ENCODE measurements at regions not wholly inside any gene's neighbourhood (a gene's known extent, or its start where the extent isn't known, plus 50 kb on each side); places are given as distances from the start of the nearest gene placed in this dataset.

DNA sequence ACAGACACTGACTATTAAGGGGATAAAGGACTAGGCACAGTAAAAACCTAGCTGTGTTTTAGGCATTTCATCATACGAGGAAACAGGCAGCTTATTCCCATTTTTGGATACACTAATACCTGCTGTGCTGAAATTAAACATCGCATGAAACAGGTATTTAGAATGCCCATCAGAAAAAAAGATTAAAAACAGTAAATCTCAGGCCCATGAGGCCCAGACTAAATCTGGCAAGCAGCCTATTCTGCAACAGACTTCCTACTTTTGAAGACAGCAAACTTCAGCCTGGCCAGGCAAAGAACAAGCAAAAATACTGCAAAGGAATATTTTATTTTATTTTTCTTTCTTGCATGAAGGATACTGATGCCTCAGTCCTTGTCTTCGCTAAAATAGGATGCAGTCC, 240.2 kb downstream of the LMO4 start:
- no peak for TF ChIP-seq EZH2 (IDR thresholded peaks at IDR 0.05; ENCODE audit: low read length, missing control alignments)
- no peak for DNase-seq (ENCODE audit: low read depth in 2 of 2)

GRCh38 chr1:87572008-87572407, 243.3 kb downstream of the LMO4 start:
- DNase-seq (ENCODE audit: low read depth in 2 of 2), result no peak
- Histone ChIP-seq H3K36me3 (ENCODE audit: control insufficient read depth, insufficient read depth, low read length) (no peaks in the 10 kb centered on the region), H3K9me3 (ENCODE audit: control insufficient read depth, insufficient read depth, low read depth, low read length) (no peaks in the 10 kb centered on the region), H3K4me2 (ENCODE audit: extremely low read depth, insufficient read depth, low read length) (no peak overlapping the region), H3K4me3 (replicated peaks in 1 of 4; ENCODE audit: control extremely low read depth in 1 of 4, insufficient read depth in 1 of 4, low read depth in 3 of 4, low read length in 4 of 4) (no peak overlapping the region), H4K20me1 (ENCODE audit: control insufficient read depth, extremely low read depth, insufficient read depth, low read length) (no peaks in the 10 kb centered on the region), H2AFZ (ENCODE audit: low read length) (no peak overlapping the region), H3K27me3 (ENCODE audit: control insufficient read depth, insufficient read depth, low read length) (no peaks in the 10 kb centered on the region), H3K27ac (ENCODE audit: insufficient read depth, low read length) (no peak overlapping the region), H3K9ac (ENCODE audit: insufficient read depth, low read length) (no peak overlapping the region), H3K79me2 (ENCODE audit: control insufficient read depth, insufficient read depth, low read length) (no peaks in the 10 kb centered on the region), H3K4me1 (ENCODE audit: control insufficient read depth, extremely low read depth, insufficient read depth, low read length) (no peaks in the 10 kb centered on the region)
- TF ChIP-seq CTCF (conservative IDR thresholded peaks at IDR 0.05 in 1 of 2, IDR thresholded peaks at IDR 0.05 in 1 of 2; ENCODE audit: low read depth in 1 of 2, low read length in 2 of 2) (no peak), EZH2 (IDR thresholded peaks at IDR 0.05; ENCODE audit: low read length, missing control alignments) (no peak)

More for the DNA sequence above, 240.2 kb downstream of the LMO4 start:
- H3K27ac ChIP-seq (ENCODE audit: insufficient read depth, low read length), result no peak overlapping the region
- no peak overlapping the region for H3K9ac ChIP-seq (ENCODE audit: insufficient read depth, low read length)
- H3K4me2 ChIP-seq (ENCODE audit: extremely low read depth, insufficient read depth, low read length), result no peak overlapping the region
- H2AFZ ChIP-seq (ENCODE audit: low read length), result no peak overlapping the region
- no peaks in the 10 kb centered on the region for H3K79me2 ChIP-seq (ENCODE audit: control insufficient read depth, insufficient read depth, low read length)
- no peaks in the 10 kb centered on the region for H3K27me3 ChIP-seq (ENCODE audit: control insufficient read depth, insufficient read depth, low read length)
- H4K20me1 ChIP-seq (ENCODE audit: control insufficient read depth, extremely low read depth, insufficient read depth, low read length), result no peaks in the 10 kb centered on the region
- H3K4me3 ChIP-seq (replicated peaks in 1 of 4; ENCODE audit: control extremely low read depth in 1 of 4, insufficient read depth in 1 of 4, low read depth in 3 of 4, low read length in 4 of 4), result no peak overlapping the region
- no peaks in the 10 kb centered on the region for H3K36me3 ChIP-seq (ENCODE audit: control insufficient read depth, insufficient read depth, low read length)
- no peaks in the 10 kb centered on the region for H3K9me3 ChIP-seq (ENCODE audit: control insufficient read depth, insufficient read depth, low read depth, low read length)
- H3K4me1 ChIP-seq (ENCODE audit: control insufficient read depth, extremely low read depth, insufficient read depth, low read length), result no peaks in the 10 kb centered on the region

GRCh38 chr1:87572891-87573290, 244.2 kb downstream of the LMO4 start:
- Histone ChIP-seq H3K9me3 (ENCODE audit: control insufficient read depth, insufficient read depth, low read depth, low read length) (no peaks in the 10 kb centered on the region), H2AFZ (ENCODE audit: low read length) (no peak overlapping the region), H3K27me3 (ENCODE audit: control insufficient read depth, insufficient read depth, low read length) (no peaks in the 10 kb centered on the region), H3K79me2 (ENCODE audit: control insufficient read depth, insufficient read depth, low read length) (no peaks in the 10 kb centered on the region), H3K4me3 (replicated peaks in 1 of 4; ENCODE audit: control extremely low read depth in 1 of 4, insufficient read depth in 1 of 4, low read depth in 3 of 4, low read length in 4 of 4) (no peak overlapping the region), H4K20me1 (ENCODE audit: control insufficient read depth, extremely low read depth, insufficient read depth, low read length) (no peaks in the 10 kb centered on the region), H3K36me3 (ENCODE audit: control insufficient read depth, insufficient read depth, low read length) (no peaks in the 10 kb centered on the region), H3K4me1 (ENCODE audit: control insufficient read depth, extremely low read depth, insufficient read depth, low read length) (no peaks in the 10 kb centered on the region), H3K27ac (ENCODE audit: insufficient read depth, low read length) (no peak overlapping the region), H3K9ac (ENCODE audit: insufficient read depth, low read length) (no peak overlapping the region), H3K4me2 (ENCODE audit: extremely low read depth, insufficient read depth, low read length) (no peak overlapping the region)
- DNase-seq (ENCODE audit: low read depth in 2 of 2), result no peak
- TF ChIP-seq CTCF (conservative IDR thresholded peaks at IDR 0.05 in 1 of 2, IDR thresholded peaks at IDR 0.05 in 1 of 2; ENCODE audit: low read depth in 1 of 2, low read length in 2 of 2) (no peak), EZH2 (IDR thresholded peaks at IDR 0.05; ENCODE audit: low read length, missing control alignments) (no peak)

Measured in fibroblast of lung (primary cell).